Head of caudate nucleus (tissue), 42 donors: ENCODE measurements at regions not wholly inside any gene's neighbourhood (a gene's known extent, or its start where the extent isn't known, plus 50 kb on each side); places are given as distances from the start of the nearest gene placed in this dataset.
"Not testable (repeated sequence)": the region's sequence is repeated elsewhere in the genome, so short reads cannot be mapped to it uniquely, and the experiment has no call there.

ENCODE experiments used
- DNase-seq, 42 donors: peaks; one replicate each; pipeline versions ENCODE4 v3.0.0 to v3.0.0-alpha.2; 2020 to 2021; ENCODE audit warnings: mixed read lengths in 7 of 42
- intact Hi-C: fragments of 100-400 bp; cut with DNase I; formaldehyde crosslinking; loops from one replicate; pipeline ENCODE4 v1.15.0; 2022

GRCh38 chr6:67870321-67870720 lies 764.8 kb upstream of the ADGRB3 start:
- no peak for DNase-seq
- intact Hi-C loops, result no loop called here

DNA sequence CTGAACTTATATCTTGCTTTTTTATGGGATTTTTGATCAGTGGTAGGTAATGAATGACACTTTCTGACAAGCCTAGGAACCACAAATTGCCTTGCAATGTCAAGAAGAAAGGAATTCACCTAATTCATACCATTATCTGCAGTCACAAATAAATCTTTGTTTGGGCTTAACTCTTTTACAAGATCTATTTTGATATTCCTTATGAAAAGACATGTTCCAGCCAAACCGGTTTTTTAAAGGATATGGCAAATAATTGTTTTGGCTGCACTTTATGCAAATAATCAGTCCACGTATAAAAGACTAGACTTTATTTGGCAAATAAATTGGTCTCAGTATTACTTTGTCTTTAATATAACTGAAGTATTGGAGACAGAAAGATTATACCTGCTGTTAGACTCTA lies 771.7 kb upstream of the ADGRB3 start:
- no peak for DNase-seq
- intact Hi-C loops, result no loop called here

DNA sequence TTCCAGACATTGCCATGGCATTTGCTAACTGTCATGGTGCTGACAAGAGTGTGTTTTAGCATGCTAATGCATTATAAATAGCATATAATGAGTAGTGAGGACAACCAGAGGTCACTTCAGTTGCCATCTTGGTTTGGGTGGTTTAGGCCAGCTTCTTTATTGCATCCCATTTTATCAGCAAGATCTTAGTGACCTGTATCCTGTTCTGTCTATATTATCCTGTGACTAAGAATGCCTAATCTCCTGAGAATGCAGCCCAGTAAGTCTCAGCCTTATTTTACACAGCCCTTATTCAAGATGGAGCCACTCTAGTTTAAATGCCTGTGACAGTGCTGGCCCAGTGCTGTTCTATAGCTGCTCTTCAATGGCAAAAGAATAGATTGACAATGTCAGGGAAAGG lies 781.0 kb upstream of the ADGRB3 start:
- intact Hi-C loops, result no loop called here
- no peak for DNase-seq

- intact Hi-C loops, result no loop called here
- DNase-seq, result no peak
Measured at GRCh38 chr6:67839818-67840217, 795.3 kb upstream of the ADGRB3 start.

GRCh38 chr6:67825201-67825895 lies 809.7 kb upstream of the ADGRB3 start:
- intact Hi-C loops, result no loop called here
- no peak for DNase-seq

DNA sequence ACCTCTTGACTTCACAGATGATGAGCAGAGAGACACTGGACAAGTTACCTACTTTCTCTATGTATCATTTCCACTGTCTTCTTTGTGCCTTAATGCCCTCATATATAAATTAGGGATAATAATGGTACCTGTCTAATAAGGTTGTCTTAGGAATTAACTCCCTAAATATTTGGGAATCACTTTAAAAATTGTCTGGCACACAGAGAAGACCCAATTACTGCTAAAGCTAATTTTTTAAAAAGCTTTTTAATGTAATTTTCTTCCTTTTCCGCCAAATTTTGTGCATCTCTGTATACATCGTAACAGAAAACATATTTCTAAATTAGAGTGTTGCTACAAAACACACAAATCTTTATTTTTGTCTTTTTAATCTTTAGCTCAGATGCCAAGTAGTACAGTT lies 816.8 kb upstream of the ADGRB3 start:
- intact Hi-C loops, result no loop called here
- DNase-seq, result no peak

GRCh38 chr6:67815623-67816022 lies 819.5 kb upstream of the ADGRB3 start:
- intact Hi-C loops, result no loop called here
- no peak for DNase-seq

- intact Hi-C loops, result no loop called here
- DNase-seq, result no peak
Measured at GRCh38 chr6:67814262-67814661, 820.8 kb upstream of the ADGRB3 start.

- intact Hi-C loops, result no loop called here
- no peak for DNase-seq
Measured at GRCh38 chr6:67812693-67813092, 822.4 kb upstream of the ADGRB3 start.

GRCh38 chr6:67812125-67812524 lies 823.0 kb upstream of the ADGRB3 start:
- no peak for DNase-seq
- intact Hi-C loops, result no loop called here

DNA sequence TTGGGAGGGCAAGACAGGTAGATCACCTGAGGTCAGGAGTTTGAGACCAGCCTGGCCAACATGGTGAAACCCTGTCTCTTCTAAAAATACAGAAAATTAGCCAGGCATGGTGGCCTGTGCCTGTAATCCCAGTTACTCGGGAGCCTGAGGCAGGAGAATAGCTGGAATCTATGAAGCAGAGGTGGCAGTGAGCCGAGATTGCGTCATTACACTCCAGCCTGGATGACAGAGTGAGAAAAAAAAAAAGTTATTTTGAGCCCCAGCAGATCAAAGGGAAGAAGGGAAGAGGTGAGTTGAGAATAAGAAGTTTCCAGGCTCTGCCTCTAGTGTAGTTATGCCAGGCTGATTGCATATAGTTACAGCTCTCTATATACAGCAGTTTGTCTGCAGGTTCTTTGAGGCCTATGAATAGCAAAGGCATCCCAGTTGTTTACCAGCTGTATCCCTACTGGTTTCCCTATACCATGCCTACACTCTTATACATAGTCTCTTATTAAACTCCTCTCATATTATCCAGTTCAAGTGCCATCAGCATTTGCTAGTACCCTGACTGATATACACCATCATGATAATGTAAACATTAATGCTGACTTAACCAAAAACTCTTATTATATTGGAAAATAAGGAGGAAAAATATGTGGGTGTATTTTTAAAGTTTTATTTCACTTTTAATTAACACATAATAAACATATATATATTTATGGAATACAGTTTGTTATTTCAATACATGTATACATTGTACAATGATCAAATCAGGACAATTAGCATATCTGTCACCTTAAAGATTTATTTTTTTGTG lies 823.6 kb upstream of the ADGRB3 start:
- intact Hi-C loops, result no loop called here
- DNase-seq, result no peak

- DNase-seq, result not testable (repeated sequence)
Measured at GRCh38 chr6:67804808-67805207, 830.3 kb upstream of the ADGRB3 start.

DNA sequence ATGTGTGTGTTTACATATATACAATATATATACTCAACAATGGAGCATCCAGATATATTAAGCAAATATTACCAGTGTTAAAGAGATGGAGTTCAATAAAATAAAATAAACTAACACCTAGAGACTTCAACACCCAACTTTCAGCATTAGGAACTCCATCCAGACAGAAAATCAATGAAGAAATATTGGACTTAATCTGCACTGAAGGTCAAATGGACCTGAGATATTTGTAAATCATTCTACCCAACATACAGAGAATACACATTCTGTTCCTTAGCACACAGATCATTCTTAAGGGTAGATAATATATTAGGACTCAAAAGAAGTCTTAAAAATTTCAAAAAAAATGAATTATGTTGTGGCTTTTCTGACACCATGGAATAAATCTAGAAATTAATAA lies 832.3 kb upstream of the ADGRB3 start:
- intact Hi-C loops, result no loop called here
- no peak for DNase-seq

More at GRCh38 chr6:67804808-67805207, 830.3 kb upstream of the ADGRB3 start:
- intact Hi-C loops, result not testable (repeated sequence)

DNA sequence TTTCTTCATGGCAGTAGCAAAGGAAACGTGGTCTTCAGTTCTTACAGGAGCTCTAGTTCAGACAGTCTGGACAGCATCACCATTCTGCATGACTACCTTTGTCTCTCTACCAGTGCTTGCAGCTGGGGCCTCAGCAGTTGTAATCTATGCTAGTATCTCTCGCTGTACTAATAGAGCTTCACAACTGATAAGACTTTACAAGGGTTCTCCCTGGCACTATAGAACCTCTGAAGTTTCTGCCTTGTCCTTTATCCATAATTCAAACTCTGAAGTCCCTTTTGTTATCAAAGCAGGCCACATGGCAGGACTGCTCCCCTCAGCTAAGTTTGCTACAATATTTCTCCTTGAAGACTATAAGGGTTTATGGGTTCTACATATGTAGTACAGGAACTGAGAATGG lies 842.1 kb upstream of the ADGRB3 start:
- intact Hi-C loops, result no loop called here
- no peak for DNase-seq

GRCh38 chr6:67790569-67790968 lies 844.5 kb upstream of the ADGRB3 start:
- intact Hi-C loops, result no loop called here
- no peak for DNase-seq

DNA sequence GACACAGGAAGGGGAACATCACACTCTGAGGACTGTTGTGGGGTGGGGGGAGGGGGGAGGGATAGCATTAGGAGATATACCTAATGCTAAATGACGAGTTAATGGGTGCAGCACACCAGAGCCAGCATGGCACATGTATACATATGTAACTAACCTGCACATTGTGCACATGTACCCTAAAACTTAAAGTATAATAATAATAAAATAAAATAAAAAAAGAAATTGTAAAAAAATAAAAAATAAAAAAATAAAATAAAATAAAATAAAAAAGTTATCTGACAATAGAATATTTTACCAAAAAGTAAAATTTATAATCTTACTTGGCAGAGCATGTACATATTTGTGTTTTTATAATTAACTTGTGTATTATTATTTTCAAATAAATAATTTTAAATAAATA lies 848.0 kb upstream of the ADGRB3 start:
- DNase-seq, intact Hi-C loops: not testable (repeated sequence)

GRCh38 chr6:67779876-67780275 lies 855.2 kb upstream of the ADGRB3 start:
- DNase-seq, result no peak
- intact Hi-C loops, result no loop called here

DNA sequence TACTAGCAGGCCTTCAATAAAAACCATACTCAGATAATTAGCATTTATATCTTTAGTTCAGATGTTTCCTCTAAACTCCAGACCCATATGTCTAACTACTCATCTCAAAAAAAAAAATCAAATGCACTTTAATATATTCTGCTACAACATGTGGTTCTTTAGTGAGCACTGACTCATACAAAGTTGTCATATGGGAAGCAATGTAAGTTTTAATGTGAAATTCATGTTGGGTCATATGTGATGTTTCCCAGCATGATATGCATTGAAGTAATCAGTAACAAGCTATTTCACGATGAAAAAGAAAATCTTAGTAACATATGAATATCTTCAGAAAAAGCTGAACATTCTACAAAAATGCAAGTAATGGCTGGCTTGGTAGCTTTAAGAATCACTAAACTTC lies 859.7 kb upstream of the ADGRB3 start:
- intact Hi-C loops, result no loop called here
- no peak for DNase-seq

- intact Hi-C loops, result no loop called here
- DNase-seq, result no peak
Measured at GRCh38 chr6:67768972-67769371, 866.1 kb upstream of the ADGRB3 start.

- DNase-seq, intact Hi-C loops: not testable (repeated sequence)
Measured at GRCh38 chr6:67767046-67767822, 867.8 kb upstream of the ADGRB3 start.
